ENCODE measurements at regions not wholly inside any gene's neighbourhood (a gene's known extent, or its start where the extent isn't known, plus 50 kb on each side); places are given as distances from the start of the nearest gene placed in this dataset.

DNA sequence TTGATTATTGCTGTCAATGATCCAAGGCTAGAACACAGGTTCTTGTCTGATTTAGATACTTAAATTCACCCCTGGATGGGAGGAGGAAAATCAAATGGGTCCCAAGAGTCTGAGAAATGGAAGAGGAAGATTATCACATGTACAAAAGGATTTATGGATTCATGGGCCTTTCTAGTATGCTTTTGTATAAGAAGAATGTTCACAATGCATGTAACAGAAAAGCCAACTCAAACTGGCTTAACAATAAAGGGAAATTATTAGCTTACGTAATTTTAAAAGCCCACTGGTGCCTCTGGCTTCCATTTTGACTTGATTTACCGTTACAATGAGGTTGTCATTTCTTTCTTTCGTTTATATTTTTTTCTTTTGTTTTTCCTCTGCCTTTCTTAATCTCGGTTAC lies 782.5 kb upstream of the GRM7 start:
- Histone ChIP-seq H3K27ac (ENCODE audit: low read depth, low read length) (no peak overlapping the region), H3K4me2 (ENCODE audit: low read depth, low read length, poor library complexity, severe bottlenecking) (no peak overlapping the region), H4K20me1 (ENCODE audit: low read depth, low read length) (no peaks in the 10 kb centered on the region), H3K4me3 (ENCODE audit: insufficient read depth, low read length, poor library complexity, severe bottlenecking) (no peak overlapping the region), H3K36me3 (ENCODE audit: low read length) (no peaks in the 10 kb centered on the region), H3K79me2 (ENCODE audit: insufficient read depth, low read length) (no peaks in the 10 kb centered on the region), H3K9me2 (replicated peaks; ENCODE audit: insufficient read depth, low read length) (no peaks in the 10 kb centered on the region), H3F3A (ENCODE audit: insufficient read depth) (no peaks in the 10 kb centered on the region), H3K27me3 (ENCODE audit: low read length) (no peaks in the 10 kb centered on the region), H3K9me3 (ENCODE audit: insufficient read depth, low read length) (no peaks in the 10 kb centered on the region), H3K9ac (ENCODE audit: low read length) (no peak overlapping the region), H2AFZ (ENCODE audit: low read depth, low read length, severe bottlenecking) (no peak overlapping the region)
- no peak for TF ChIP-seq EZH2phosphoT487 (conservative IDR thresholded peaks at IDR 0.05; ENCODE audit: low read length)
- TF ChIP-seq, protein P1, sequence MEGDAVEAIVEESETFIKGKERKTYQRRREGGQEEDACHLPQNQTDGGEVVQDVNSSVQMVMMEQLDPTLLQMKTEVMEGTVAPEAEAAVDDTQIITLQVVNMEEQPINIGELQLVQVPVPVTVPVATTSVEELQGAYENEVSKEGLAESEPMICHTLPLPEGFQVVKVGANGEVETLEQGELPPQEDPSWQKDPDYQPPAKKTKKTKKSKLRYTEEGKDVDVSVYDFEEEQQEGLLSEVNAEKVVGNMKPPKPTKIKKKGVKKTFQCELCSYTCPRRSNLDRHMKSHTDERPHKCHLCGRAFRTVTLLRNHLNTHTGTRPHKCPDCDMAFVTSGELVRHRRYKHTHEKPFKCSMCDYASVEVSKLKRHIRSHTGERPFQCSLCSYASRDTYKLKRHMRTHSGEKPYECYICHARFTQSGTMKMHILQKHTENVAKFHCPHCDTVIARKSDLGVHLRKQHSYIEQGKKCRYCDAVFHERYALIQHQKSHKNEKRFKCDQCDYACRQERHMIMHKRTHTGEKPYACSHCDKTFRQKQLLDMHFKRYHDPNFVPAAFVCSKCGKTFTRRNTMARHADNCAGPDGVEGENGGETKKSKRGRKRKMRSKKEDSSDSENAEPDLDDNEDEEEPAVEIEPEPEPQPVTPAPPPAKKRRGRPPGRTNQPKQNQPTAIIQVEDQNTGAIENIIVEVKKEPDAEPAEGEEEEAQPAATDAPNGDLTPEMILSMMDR (IDR thresholded peaks at IDR 0.05; ENCODE audit: insufficient read depth, low read length, poor library complexity, severe bottlenecking) = no peak

DNA sequence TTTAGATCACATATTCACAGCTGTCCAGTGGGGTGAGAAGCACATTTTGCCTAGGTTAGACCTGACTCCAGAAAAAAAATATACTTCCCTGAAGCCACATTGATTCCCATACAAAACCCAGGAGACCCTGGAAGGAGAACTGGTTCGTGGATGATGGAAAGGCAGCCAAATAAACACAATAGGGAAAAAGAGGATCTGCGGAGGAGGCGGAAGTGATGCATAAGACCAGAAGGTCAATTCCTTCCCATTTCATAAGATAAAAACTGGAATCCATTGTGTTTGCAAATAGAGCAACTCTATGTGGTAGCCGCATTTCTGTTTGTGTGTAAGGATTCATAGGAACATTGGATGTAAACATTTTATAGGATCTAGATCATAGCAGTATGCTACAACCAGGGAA lies 781.9 kb upstream of the GRM7 start:
- H3K27ac ChIP-seq (ENCODE audit: low read depth, low read length) = no peak overlapping the region

DNA sequence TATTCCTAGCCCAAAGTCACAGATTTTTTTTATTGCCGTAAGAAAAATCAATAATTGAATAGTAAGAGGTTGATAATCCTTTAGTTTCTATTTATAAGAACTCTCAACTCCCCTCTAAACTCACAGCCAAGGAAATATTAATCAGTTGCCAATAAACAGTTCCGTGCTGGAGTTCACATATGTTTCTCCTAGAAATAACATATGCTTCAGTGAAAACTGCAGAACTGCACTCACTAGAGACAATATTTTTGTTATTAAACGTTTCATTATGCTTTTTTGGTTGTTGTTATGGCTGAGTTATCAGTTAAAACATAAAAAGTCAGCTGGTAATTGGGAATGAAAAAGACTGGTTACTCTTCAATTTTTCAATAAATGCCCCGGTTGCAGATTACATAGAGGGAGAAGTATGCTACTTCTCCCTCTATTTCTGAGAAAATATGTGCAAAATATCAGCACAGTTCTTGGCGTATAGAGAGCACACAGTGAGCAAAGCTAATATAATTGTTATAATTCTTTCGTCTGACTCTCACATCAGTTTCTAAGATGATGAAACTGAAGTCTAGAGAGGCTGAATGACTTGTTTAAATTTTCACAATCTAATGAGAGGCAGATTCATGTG lies 781.2 kb upstream of the GRM7 start:
- Histone ChIP-seq H3K9me3 (ENCODE audit: insufficient read depth, low read length) (no peaks in the 10 kb centered on the region), H3K36me3 (ENCODE audit: low read length) (no peaks in the 10 kb centered on the region), H3F3A (ENCODE audit: insufficient read depth) (no peaks in the 10 kb centered on the region), H4K20me1 (ENCODE audit: low read depth, low read length) (no peaks in the 10 kb centered on the region), H2AFZ (ENCODE audit: low read depth, low read length, severe bottlenecking) (no peak overlapping the region), H3K79me2 (ENCODE audit: insufficient read depth, low read length) (no peaks in the 10 kb centered on the region), H3K9ac (ENCODE audit: low read length) (no peak overlapping the region), H3K4me2 (ENCODE audit: low read depth, low read length, poor library complexity, severe bottlenecking) (no peak overlapping the region), H3K4me3 (ENCODE audit: insufficient read depth, low read length, poor library complexity, severe bottlenecking) (no peak overlapping the region), H3K27me3 (ENCODE audit: low read length) (no peaks in the 10 kb centered on the region), H3K27ac (ENCODE audit: low read depth, low read length) (no peak overlapping the region), H3K9me2 (replicated peaks; ENCODE audit: insufficient read depth, low read length) (no peaks in the 10 kb centered on the region)
- TF ChIP-seq, protein P1 (IDR thresholded peaks at IDR 0.05; ENCODE audit: insufficient read depth, low read length, poor library complexity, severe bottlenecking) = no peak
- TF ChIP-seq EZH2phosphoT487 (conservative IDR thresholded peaks at IDR 0.05; ENCODE audit: low read length) = no peak

More for the DNA sequence above, 781.9 kb upstream of the GRM7 start:
- no peaks in the 10 kb centered on the region for H3K36me3 ChIP-seq (ENCODE audit: low read length)
- H3K27me3 ChIP-seq (ENCODE audit: low read length) = no peaks in the 10 kb centered on the region
- H3K9me3 ChIP-seq (ENCODE audit: insufficient read depth, low read length) = no peaks in the 10 kb centered on the region
- H3K4me3 ChIP-seq (ENCODE audit: insufficient read depth, low read length, poor library complexity, severe bottlenecking) = no peak overlapping the region
- H3K4me2 ChIP-seq (ENCODE audit: low read depth, low read length, poor library complexity, severe bottlenecking) = no peak overlapping the region
- H3K79me2 ChIP-seq (ENCODE audit: insufficient read depth, low read length) = no peaks in the 10 kb centered on the region
- H3K9me2 ChIP-seq (replicated peaks; ENCODE audit: insufficient read depth, low read length) = no peaks in the 10 kb centered on the region
- H4K20me1 ChIP-seq (ENCODE audit: low read depth, low read length) = no peaks in the 10 kb centered on the region
- H2AFZ ChIP-seq (ENCODE audit: low read depth, low read length, severe bottlenecking) = no peak overlapping the region
- no peak overlapping the region for H3K9ac ChIP-seq (ENCODE audit: low read length)
- no peaks in the 10 kb centered on the region for H3F3A ChIP-seq (ENCODE audit: insufficient read depth)
- no peak for TF ChIP-seq EZH2phosphoT487 (conservative IDR thresholded peaks at IDR 0.05; ENCODE audit: low read length)

DNA sequence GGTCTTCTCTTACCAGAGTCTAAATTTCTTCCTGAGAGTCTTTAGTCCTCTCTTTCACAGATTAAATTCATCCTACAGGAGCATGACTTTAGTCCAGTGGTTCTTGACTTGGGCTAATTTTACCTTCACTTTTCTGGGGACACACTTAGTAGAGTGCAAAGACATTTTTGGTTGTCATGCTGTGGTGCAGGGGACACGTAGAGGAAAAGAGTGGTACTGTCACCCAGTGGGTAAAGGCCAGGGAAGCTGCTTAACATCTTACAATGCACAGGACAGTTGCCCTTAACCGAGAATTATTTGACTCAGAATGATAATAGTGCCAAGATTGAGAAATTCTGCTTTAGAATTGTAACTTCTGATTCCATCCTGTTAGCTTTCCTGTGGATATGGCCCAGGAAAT lies 772.5 kb upstream of the GRM7 start:
- no peak overlapping the region for H2AFZ ChIP-seq (ENCODE audit: low read depth, low read length, severe bottlenecking)
- no peaks in the 10 kb centered on the region for H3K27me3 ChIP-seq (ENCODE audit: low read length)
- TF ChIP-seq, protein P1 (IDR thresholded peaks at IDR 0.05; ENCODE audit: insufficient read depth, low read length, poor library complexity, severe bottlenecking) = no peak
- no peak for TF ChIP-seq EZH2phosphoT487 (conservative IDR thresholded peaks at IDR 0.05; ENCODE audit: low read length)
- H3K9ac ChIP-seq (ENCODE audit: low read length) = no peak overlapping the region
- H3F3A ChIP-seq (ENCODE audit: insufficient read depth) = no peaks in the 10 kb centered on the region
- H3K79me2 ChIP-seq (ENCODE audit: insufficient read depth, low read length) = no peaks in the 10 kb centered on the region
- no peak overlapping the region for H3K4me2 ChIP-seq (ENCODE audit: low read depth, low read length, poor library complexity, severe bottlenecking)
- H3K4me3 ChIP-seq (ENCODE audit: insufficient read depth, low read length, poor library complexity, severe bottlenecking) = no peak overlapping the region
- H4K20me1 ChIP-seq (ENCODE audit: low read depth, low read length) = no peaks in the 10 kb centered on the region
- H3K36me3 ChIP-seq (ENCODE audit: low read length) = no peaks in the 10 kb centered on the region
- H3K9me2 ChIP-seq (replicated peaks; ENCODE audit: insufficient read depth, low read length) = no peaks in the 10 kb centered on the region
- H3K27ac ChIP-seq (ENCODE audit: low read depth, low read length) = no peak overlapping the region
- H3K9me3 ChIP-seq (ENCODE audit: insufficient read depth, low read length) = no peaks in the 10 kb centered on the region
